Stimulated activated CD8-positive, alpha-beta memory T cell treated with anti-CD3 and anti-CD28 coated beads, Interleukin-2, amount 100 ng/mL, for 1 hour (primary cell): ENCODE measurements at regions not wholly inside any gene's neighbourhood (a gene's known extent, or its start where the extent isn't known, plus 50 kb on each side); places are given as distances from the start of the nearest gene placed in this dataset.
"Not testable (repeated sequence)": the region's sequence is repeated elsewhere in the genome, so short reads cannot be mapped to it uniquely, and the experiment has no call there.

ENCODE experiments used
- DNase-seq, 2 donors: peaks; one replicate each; pipeline ENCODE4 v3.0.0-alpha.2; 2020; ENCODE audit warnings: low read depth in 2 of 2

GRCh38 chr11:90669094-90669493, 446.2 kb upstream of the CHORDC1 start:
- DNase-seq, result no peak

GRCh38 chr11:90668502-90668901, 445.7 kb upstream of the CHORDC1 start:
- DNase-seq, result no peak

- no peak for DNase-seq
These were observed 438.4 kb upstream of the CHORDC1 start for GRCh38 chr11:90661233-90661632.

GRCh38 chr11:90656171-90656570, 433.3 kb upstream of the CHORDC1 start:
- no peak for DNase-seq

GRCh38 chr11:90650153-90650552, 427.3 kb upstream of the CHORDC1 start:
- no peak for DNase-seq

- DNase-seq, result no peak
These were observed 423.9 kb upstream of the CHORDC1 start for GRCh38 chr11:90646706-90647105.

- DNase-seq, result no peak
These were observed 423.4 kb upstream of the CHORDC1 start for GRCh38 chr11:90646266-90646665.

- DNase-seq, result no peak
These were observed 416.7 kb upstream of the CHORDC1 start for GRCh38 chr11:90639461-90639993.

GRCh38 chr11:90635886-90636285, 413.0 kb upstream of the CHORDC1 start:
- DNase-seq, result no peak

- DNase-seq, result no peak
These were observed 412.3 kb upstream of the CHORDC1 start for GRCh38 chr11:90635151-90635550.

GRCh38 chr11:90630176-90630575, 407.3 kb upstream of the CHORDC1 start:
- no peak for DNase-seq

GRCh38 chr11:90629229-90629806, 406.5 kb upstream of the CHORDC1 start:
- no peak for DNase-seq

GRCh38 chr11:90614318-90614717, 391.5 kb upstream of the CHORDC1 start:
- no peak for DNase-seq

GRCh38 chr11:90613037-90613436, 390.2 kb upstream of the CHORDC1 start:
- not testable (repeated sequence) for DNase-seq

- no peak for DNase-seq
These were observed 383.9 kb upstream of the CHORDC1 start for GRCh38 chr11:90606721-90607120.

- no peak for DNase-seq
These were observed 378.4 kb upstream of the CHORDC1 start for GRCh38 chr11:90601261-90601660.

GRCh38 chr11:90594658-90595057, 371.8 kb upstream of the CHORDC1 start:
- no peak for DNase-seq

- no peak for DNase-seq
These were observed 370.2 kb upstream of the CHORDC1 start for GRCh38 chr11:90593099-90593498.

- no peak for DNase-seq
These were observed 367.4 kb upstream of the CHORDC1 start for GRCh38 chr11:90590286-90590685.

GRCh38 chr11:90589735-90590134, 366.9 kb upstream of the CHORDC1 start:
- DNase-seq, result no peak

- no peak for DNase-seq
These were observed 365.0 kb upstream of the CHORDC1 start for GRCh38 chr11:90587896-90588295.

- DNase-seq, result no peak
These were observed 362.6 kb upstream of the CHORDC1 start for GRCh38 chr11:90585491-90585890.

GRCh38 chr11:90582999-90583398, 360.1 kb upstream of the CHORDC1 start:
- not testable (repeated sequence) for DNase-seq

- DNase-seq, result no peak
These were observed 341.7 kb upstream of the CHORDC1 start for GRCh38 chr11:90564531-90564930.
